ENCODE measurements at regions not wholly inside any gene's neighbourhood (a gene's known extent, or its start where the extent isn't known, plus 50 kb on each side); places are given as distances from the start of the nearest gene placed in this dataset.

DNA sequence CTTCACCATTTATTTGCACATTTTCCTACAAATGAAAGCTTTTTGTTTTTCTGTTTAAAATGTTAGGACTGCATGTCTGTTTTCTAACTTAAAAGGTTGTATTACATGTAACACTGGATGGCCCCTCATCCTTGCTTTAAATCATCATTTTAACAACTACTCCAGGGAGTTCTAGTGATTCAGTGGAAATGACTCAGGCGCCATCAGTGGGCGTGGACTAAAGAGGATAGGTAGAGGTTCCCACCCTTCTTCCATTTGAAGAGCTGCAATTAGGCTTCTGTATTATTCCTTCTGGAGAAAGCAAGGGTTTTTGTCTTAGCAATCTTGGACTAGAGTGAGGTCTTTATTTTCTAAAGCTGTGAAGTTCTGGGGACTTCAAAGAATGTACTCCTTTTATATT, 213.7 kb downstream of the TMEM38B start:
- TF ChIP-seq POLR2A (IDR thresholded peaks at IDR 0.05): no peak
- no peak for TF ChIP-seq CTCF (IDR thresholded peaks at IDR 0.05)
